H9 (cell line): ENCODE measurements at regions not wholly inside any gene's neighbourhood (a gene's known extent, or its start where the extent isn't known, plus 50 kb on each side); places are given as distances from the start of the nearest gene placed in this dataset.

ENCODE experiments used
- DNase-seq: peaks from one replicate; pipeline ENCODE4 v3.0.0-alpha.2; 2017
- H2AFZ ChIP-seq: one replicate; pipeline ENCODE4 v1.6.1; 2013; ENCODE audit warnings: mild to moderate bottlenecking, low read length, control low read depth, moderate library complexity
- H2AK5ac ChIP-seq: 2 replicates; pipeline ENCODE4 v1.6.1; 2013; ENCODE audit warnings: low read length, control low read depth, mixed read lengths; ENCODE audit not compliant: insufficient read length
- H2BK120ac ChIP-seq: one replicate; pipeline ENCODE4 v1.6.1; 2013; ENCODE audit warnings: low read depth, mild to moderate bottlenecking, low read length, control low read depth, inconsistent platforms; ENCODE audit not compliant: poor library complexity, severe bottlenecking
- H2BK12ac ChIP-seq: 2 replicates; pipeline ENCODE4 v1.6.1; 2013; ENCODE audit warnings: low read length, control low read depth, mixed read lengths, low read depth; ENCODE audit not compliant: insufficient read length
- H2BK15ac ChIP-seq: 2 replicates; pipeline ENCODE4 v1.6.1; 2013; ENCODE audit warnings: low read depth, low read length, control low read depth
- H2BK20ac ChIP-seq: one replicate; pipeline ENCODE4 v1.6.1; 2013; ENCODE audit warnings: low read depth, mild to moderate bottlenecking, low read length, control low read depth, inconsistent platforms; ENCODE audit not compliant: poor library complexity, severe bottlenecking
- H2BK5ac ChIP-seq: 2 replicates; pipeline ENCODE4 v1.6.1; 2013; ENCODE audit warnings: low read length, control low read depth, mixed read lengths; ENCODE audit not compliant: insufficient read length
- H3K14ac ChIP-seq: 2 replicates; pipeline ENCODE4 v1.6.1; 2013; ENCODE audit warnings: low read length, control low read depth; ENCODE audit not compliant: insufficient read depth
- H3K18ac ChIP-seq: 2 replicates; pipeline ENCODE4 v1.6.1; 2013; ENCODE audit warnings: low read depth, mild to moderate bottlenecking, mixed read lengths, low read length, control low read depth; ENCODE audit not compliant: insufficient read length
- H3K23ac ChIP-seq: 2 replicates; pipeline ENCODE4 v1.6.1; 2013; ENCODE audit warnings: low read length, control low read depth, mixed read lengths, low read depth; ENCODE audit not compliant: insufficient read length
- H3K23me2 ChIP-seq: 2 replicates; pipeline ENCODE4 v1.6.1; 2013; ENCODE audit warnings: low read depth, mild to moderate bottlenecking, mixed read lengths, low read length, control low read depth; ENCODE audit not compliant: insufficient read length, poor library complexity, severe bottlenecking
- H3K27ac ChIP-seq: 2 replicates; pipeline ENCODE4 v1.5.1; 2013; ENCODE audit warnings: low read length, control low read depth, mixed read lengths, low read depth; ENCODE audit not compliant: insufficient read length
- H3K27me3 ChIP-seq: 2 replicates; pipeline ENCODE4 v1.6.1; 2013; ENCODE audit warnings: low read length, control low read depth, inconsistent platforms; ENCODE audit not compliant: insufficient read depth
- H3K4ac ChIP-seq: 2 replicates; pipeline ENCODE4 v1.6.1; 2013; ENCODE audit warnings: low read depth, mild to moderate bottlenecking, control low read depth, inconsistent platforms, low read length, moderate library complexity
- H3K4me1 ChIP-seq: 2 replicates; pipeline ENCODE4 v1.6.1; 2013; ENCODE audit warnings: low read length, control low read depth, inconsistent platforms; ENCODE audit not compliant: insufficient read depth
- H3K4me2 ChIP-seq: 2 replicates; pipeline ENCODE4 v1.6.1; 2013; ENCODE audit warnings: low read length, control low read depth, mixed read lengths; ENCODE audit not compliant: insufficient read length, insufficient read depth
- H3K56ac ChIP-seq: 2 replicates; pipeline ENCODE4 v1.6.1; 2013; ENCODE audit warnings: low read depth, mild to moderate bottlenecking, mixed read lengths, low read length, control low read depth; ENCODE audit not compliant: insufficient read length
- H3K79me1 ChIP-seq: 2 replicates; pipeline ENCODE4 v1.6.1; 2013; ENCODE audit warnings: low read depth, mild to moderate bottlenecking, moderate library complexity, low read length, control low read depth, inconsistent platforms; ENCODE audit not compliant: insufficient read depth, poor library complexity, severe bottlenecking
- H3K79me2 ChIP-seq: 2 replicates; pipeline ENCODE4 v1.6.1; 2013; ENCODE audit warnings: low read length, control low read depth, inconsistent platforms; ENCODE audit not compliant: insufficient read depth
- H3K9ac ChIP-seq: 2 replicates; pipeline ENCODE4 v1.6.1; 2013; ENCODE audit warnings: low read length, control low read depth, mixed read lengths; ENCODE audit not compliant: insufficient read length; ENCODE audit errors: extremely low read depth
- H3K9me3 ChIP-seq: one replicate; pipeline ENCODE4 v1.6.1; 2013; ENCODE audit warnings: low read depth, low read length, inconsistent platforms; ENCODE audit not compliant: control insufficient read depth
- H3T11ph ChIP-seq: one replicate; pipeline ENCODE4 v1.6.1; 2013; ENCODE audit warnings: mild to moderate bottlenecking, low read length, control low read depth, inconsistent platforms
- H4K20me1 ChIP-seq: one replicate; pipeline ENCODE4 v1.6.1; 2013; ENCODE audit not compliant: control insufficient read depth, insufficient read length, insufficient read depth
- H4K5ac ChIP-seq: 2 replicates; pipeline ENCODE4 v1.6.1; 2013; ENCODE audit warnings: low read depth, mild to moderate bottlenecking, mixed read lengths, low read length, control low read depth; ENCODE audit not compliant: insufficient read length
- H4K8ac ChIP-seq: replicated peaks from 2 replicates; pipeline ENCODE4 v1.6.1; 2013; ENCODE audit warnings: low read length, control low read depth, mixed read lengths, low read depth; ENCODE audit not compliant: insufficient read length
- H4K91ac ChIP-seq: 2 replicates; pipeline ENCODE4 v1.6.1; 2013; ENCODE audit warnings: low read depth, mild to moderate bottlenecking, moderate library complexity, mixed read lengths, low read length, control low read depth; ENCODE audit not compliant: insufficient read length
- H3K27ac Mint-ChIP-seq, 3 experiments: 2 replicates in 2 of 3; 3 replicates in 1 of 3; pipeline ENCODE4 v1.8.0; 2020 to 2021; ENCODE audit warnings: mixed read lengths in 3 of 3, mild to moderate bottlenecking in 1 of 3, moderate library complexity in 1 of 3
- H3K27me3 Mint-ChIP-seq: 2 replicates; pipeline ENCODE4 v1.8.0; 2021; ENCODE audit warnings: low read depth, mild to moderate bottlenecking, moderate library complexity, mixed read lengths
- H3K36me3 Mint-ChIP-seq, 3 experiments: 2 replicates in 2 of 3; 3 replicates in 1 of 3; pipeline ENCODE4 v1.8.0; 2020 to 2021; ENCODE audit warnings: low read depth in 3 of 3, mixed read lengths in 3 of 3; ENCODE audit not compliant: insufficient read depth in 1 of 3
- H3K4me1 Mint-ChIP-seq, 2 experiments: 2 replicates each; pipeline ENCODE4 v1.8.0; 2020; ENCODE audit warnings: mixed read lengths in 2 of 2
- H3K4me3 Mint-ChIP-seq, 2 experiments: 2 replicates in 1 of 2; 3 replicates in 1 of 2; pipeline ENCODE4 v1.8.0; 2020 to 2021; ENCODE audit warnings: mild to moderate bottlenecking in 2 of 2, mixed read lengths in 2 of 2, moderate library complexity in 1 of 2
- H3K9me3 Mint-ChIP-seq, 2 experiments: 2 replicates in 1 of 2; 3 replicates in 1 of 2; pipeline ENCODE4 v1.8.0; 2020; ENCODE audit warnings: mild to moderate bottlenecking in 2 of 2, mixed read lengths in 2 of 2, moderate library complexity in 1 of 2
- CTCF ChIP-seq: fragments of 200-600 bp; sonication (generic); conservative IDR thresholded peaks from 3 replicates; pipeline ENCODE4 v1.8.0; 2021; ENCODE audit warnings: antibody characterized with exemption, mild to moderate bottlenecking
- WGBS: extraction: QIAGEN DNeasy Blood & Tissue Kit; methylation state at CpG from one replicate; pipeline ENCODE4 v1.1.7; 2013; ENCODE audit warnings: missing lambda C conversion rate, low lambda C conversion rate, mixed read lengths; ENCODE audit not compliant: insufficient read length; ENCODE audit errors: extremely low coverage; 5-methylcytosine and 5-hydroxymethylcytosine counted together

- no peak overlapping the region for H3K56ac ChIP-seq
- no peak overlapping the region for H3K4ac ChIP-seq
- peaks cover 3% of the 10 kb centered on the region; the same call in 1 of the 2 replicates for H3K4me1 ChIP-seq
- H4K20me1 ChIP-seq: no peaks in the 10 kb centered on the region
- H3K14ac ChIP-seq: no peak overlapping the region
- no peak overlapping the region for H3K4me2 ChIP-seq
- H2AK5ac ChIP-seq: no peak overlapping the region
- no peak overlapping the region for H4K91ac ChIP-seq
- H4K5ac ChIP-seq: no peak overlapping the region
- no peaks in the 10 kb centered on the region for H3K9me3 ChIP-seq
- H3T11ph ChIP-seq: no peak overlapping the region
- H4K8ac ChIP-seq: no peak overlapping the region
- H3K18ac ChIP-seq: no peak overlapping the region
- Mint-ChIP-seq H3K9me3 (peaks cover 10% of the 10 kb centered on the region in 2 experiments; a peak in 3 of 5 replicates), H3K36me3 (peaks cover 4 to 5% (median 4%) of the 10 kb centered on the region in 3 experiments; a peak in 5 of 7 replicates), H3K27ac (no peak overlapping the region; a peak in 2 of 7 replicates), H3K27me3 (no peaks in the 10 kb centered on the region), H3K4me1 (peaks cover 6 to 9% of the 10 kb centered on the region in 2 experiments), H3K4me3 (no peak overlapping the region; a peak in 1 of 5 replicates)
- no peaks in the 10 kb centered on the region for H3K23me2 ChIP-seq
- H2BK12ac ChIP-seq: no peak overlapping the region
- H3K9ac ChIP-seq: no peak overlapping the region
- TF ChIP-seq CTCF: no peak
- no peak overlapping the region for H3K23ac ChIP-seq
- H3K27me3 ChIP-seq: no peaks in the 10 kb centered on the region
- no CpG with 5 or more reads among the region's 2 CpGs for WGBS
- H2AFZ ChIP-seq: no peak overlapping the region
- DNase-seq: no peak
- no peak overlapping the region for H2BK120ac ChIP-seq
- H3K79me2 ChIP-seq: no peaks in the 10 kb centered on the region
- no peak overlapping the region for H2BK5ac ChIP-seq
- no peak overlapping the region for H2BK20ac ChIP-seq
- no peak overlapping the region for H3K27ac ChIP-seq
- no peaks in the 10 kb centered on the region for H3K79me1 ChIP-seq
- H2BK15ac ChIP-seq: no peak overlapping the region
Measured at GRCh38 chr2:195570329-195570728, 86.7 kb upstream of the SLC39A10 start.
